ENCODE measurements at regions not wholly inside any gene's neighbourhood (a gene's known extent, or its start where the extent isn't known, plus 50 kb on each side); places are given as distances from the start of the nearest gene placed in this dataset.
"Not testable (repeated sequence)": the region's sequence is repeated elsewhere in the genome, so short reads cannot be mapped to it uniquely, and the experiment has no call there.

DNA sequence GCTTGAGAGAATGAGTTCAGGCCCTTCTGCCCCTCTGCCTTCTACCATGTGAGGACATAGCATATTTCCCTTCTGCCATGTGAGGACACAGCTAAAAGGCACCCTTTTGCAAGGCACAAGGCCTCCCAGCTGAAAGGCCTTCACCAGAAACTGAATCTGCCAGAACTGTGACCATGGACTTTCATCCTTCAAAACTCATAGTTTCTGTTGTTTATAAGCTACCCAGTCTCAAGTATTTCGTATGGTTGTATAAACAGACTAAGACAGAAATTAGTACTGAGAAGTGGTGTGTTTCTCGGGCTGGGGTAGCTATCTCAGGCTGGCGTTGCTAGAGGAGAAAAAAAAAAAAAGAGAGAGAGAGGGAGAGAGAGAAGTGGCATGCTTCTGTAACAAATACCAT is 368.6 kb downstream of the DMRTA1 start:
- Mint-ChIP-seq H3K27me3 (ENCODE audit: low read depth) (no peaks in the 10 kb centered on the region), H3K27ac (ENCODE audit: unreplicated experiment) (no peak overlapping the region), H3K4me3 (no peak overlapping the region), H3K36me3 (ENCODE audit: low read depth) (no peaks in the 10 kb centered on the region), H3K9me3 (no peaks in the 10 kb centered on the region), H3K4me1 (no peaks in the 10 kb centered on the region)
- TF ChIP-seq, protein P1, sequence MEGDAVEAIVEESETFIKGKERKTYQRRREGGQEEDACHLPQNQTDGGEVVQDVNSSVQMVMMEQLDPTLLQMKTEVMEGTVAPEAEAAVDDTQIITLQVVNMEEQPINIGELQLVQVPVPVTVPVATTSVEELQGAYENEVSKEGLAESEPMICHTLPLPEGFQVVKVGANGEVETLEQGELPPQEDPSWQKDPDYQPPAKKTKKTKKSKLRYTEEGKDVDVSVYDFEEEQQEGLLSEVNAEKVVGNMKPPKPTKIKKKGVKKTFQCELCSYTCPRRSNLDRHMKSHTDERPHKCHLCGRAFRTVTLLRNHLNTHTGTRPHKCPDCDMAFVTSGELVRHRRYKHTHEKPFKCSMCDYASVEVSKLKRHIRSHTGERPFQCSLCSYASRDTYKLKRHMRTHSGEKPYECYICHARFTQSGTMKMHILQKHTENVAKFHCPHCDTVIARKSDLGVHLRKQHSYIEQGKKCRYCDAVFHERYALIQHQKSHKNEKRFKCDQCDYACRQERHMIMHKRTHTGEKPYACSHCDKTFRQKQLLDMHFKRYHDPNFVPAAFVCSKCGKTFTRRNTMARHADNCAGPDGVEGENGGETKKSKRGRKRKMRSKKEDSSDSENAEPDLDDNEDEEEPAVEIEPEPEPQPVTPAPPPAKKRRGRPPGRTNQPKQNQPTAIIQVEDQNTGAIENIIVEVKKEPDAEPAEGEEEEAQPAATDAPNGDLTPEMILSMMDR (conservative IDR thresholded peaks at IDR 0.05): no peak
- no peak for DNase-seq (ENCODE audit: low read depth, low spot score)

DNA sequence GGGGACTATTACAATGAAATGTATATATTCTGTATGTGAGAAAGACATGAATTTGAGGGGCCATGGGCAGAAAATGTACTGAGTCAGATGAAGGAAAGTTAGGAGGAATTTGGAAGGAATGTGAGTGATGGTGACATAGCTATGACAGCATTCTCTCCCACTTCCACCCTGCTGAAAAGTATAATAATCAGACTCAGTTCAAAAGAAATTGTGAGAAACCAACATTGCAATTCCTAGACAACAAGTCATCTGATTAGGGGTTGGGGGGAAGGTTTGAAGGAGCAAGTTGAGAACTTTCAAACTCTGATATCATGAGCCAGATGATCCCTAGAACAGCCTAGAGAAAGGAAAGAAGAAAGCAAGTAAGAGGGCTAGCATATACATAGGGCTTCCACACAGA is 370.6 kb downstream of the DMRTA1 start:
- DNase-seq (ENCODE audit: low read depth, low spot score): no peak
- Mint-ChIP-seq H3K27ac (ENCODE audit: unreplicated experiment) (no peak overlapping the region), H3K9me3 (peaks cover 3% of the 10 kb centered on the region), H3K4me3 (no peak overlapping the region), H3K36me3 (ENCODE audit: low read depth) (no peaks in the 10 kb centered on the region), H3K27me3 (ENCODE audit: low read depth) (no peaks in the 10 kb centered on the region), H3K4me1 (no peaks in the 10 kb centered on the region)
- TF ChIP-seq, protein P1 (conservative IDR thresholded peaks at IDR 0.05): no peak

DNA sequence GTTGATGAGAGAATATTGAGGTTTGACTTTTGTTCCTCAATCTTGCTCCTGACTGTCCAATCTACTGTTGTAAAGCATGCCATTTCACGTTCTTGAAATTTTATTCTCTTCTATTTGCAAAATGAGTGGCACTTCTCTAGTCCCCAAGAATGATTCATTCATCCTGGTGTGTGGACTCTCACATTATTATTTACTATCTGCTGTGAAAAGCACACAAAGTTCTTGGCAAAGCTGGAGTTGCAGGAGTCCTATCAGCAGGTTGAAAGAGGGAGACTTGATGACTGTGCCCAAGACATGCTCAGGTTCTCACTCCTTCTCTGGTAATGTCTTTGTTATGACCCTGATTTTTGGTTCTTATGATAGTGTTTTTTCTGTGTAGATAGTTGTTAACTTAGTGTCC is 382.6 kb downstream of the DMRTA1 start:
- Mint-ChIP-seq H3K27ac (ENCODE audit: unreplicated experiment) (no peak overlapping the region), H3K4me1 (no peaks in the 10 kb centered on the region), H3K9me3 (peaks cover 8% of the 10 kb centered on the region), H3K4me3 (no peak overlapping the region), H3K36me3 (ENCODE audit: low read depth) (no peaks in the 10 kb centered on the region), H3K27me3 (ENCODE audit: low read depth) (no peaks in the 10 kb centered on the region)
- DNase-seq (ENCODE audit: low read depth, low spot score): no peak
- TF ChIP-seq, protein P1 (conservative IDR thresholded peaks at IDR 0.05): no peak

DNA sequence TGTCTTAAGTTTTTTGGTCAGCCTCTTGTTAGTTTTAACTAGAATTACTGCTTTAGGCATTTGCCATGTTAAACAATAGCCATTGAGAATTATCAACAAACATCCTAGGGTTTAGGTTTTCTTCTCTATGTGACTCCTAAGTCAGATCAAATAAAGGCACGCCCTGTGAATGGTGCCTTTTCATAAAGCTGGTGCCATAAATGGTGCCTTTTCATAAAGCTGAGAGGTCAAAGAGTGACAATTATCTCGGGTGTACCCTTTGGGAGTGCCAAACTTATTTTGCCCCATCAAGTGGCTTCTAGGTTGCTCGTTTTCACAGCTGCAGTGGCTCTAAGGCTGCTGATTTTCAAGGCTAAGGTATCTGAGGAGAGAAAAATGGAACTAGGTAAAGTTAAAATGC is 391.6 kb downstream of the DMRTA1 start:
- Mint-ChIP-seq H3K27me3 (ENCODE audit: low read depth) (no peaks in the 10 kb centered on the region), H3K4me3 (no peak overlapping the region), H3K36me3 (ENCODE audit: low read depth) (no peaks in the 10 kb centered on the region), H3K9me3 (no peaks in the 10 kb centered on the region), H3K27ac (ENCODE audit: unreplicated experiment) (no peak overlapping the region), H3K4me1 (peaks cover 6% of the 10 kb centered on the region)
- no peak for DNase-seq (ENCODE audit: low read depth, low spot score)
- TF ChIP-seq, protein P1 (conservative IDR thresholded peaks at IDR 0.05): no peak

DNA sequence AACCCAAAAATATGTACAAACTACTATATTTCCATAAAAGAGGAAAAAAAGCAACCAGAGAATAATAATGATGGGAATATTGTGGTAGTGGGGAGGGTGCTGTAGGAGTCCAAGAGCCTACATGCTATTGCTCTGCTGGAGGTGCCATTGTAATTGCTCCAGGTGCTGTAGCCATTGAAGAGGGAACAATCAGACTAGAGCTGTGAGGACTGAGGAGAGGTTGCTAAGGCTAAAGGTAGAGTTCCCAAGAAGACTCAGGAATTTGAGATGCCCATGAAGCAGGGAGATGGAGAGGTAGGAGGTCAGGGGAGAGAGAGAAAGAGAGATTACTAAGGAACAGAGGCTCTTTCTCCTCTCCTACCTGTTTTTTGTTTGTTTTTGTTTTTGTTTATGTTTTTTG is 394.0 kb downstream of the DMRTA1 start:
- H3K36me3 Mint-ChIP-seq (ENCODE audit: low read depth): peaks cover 5% of the 10 kb centered on the region
- no peak overlapping the region for H3K27ac Mint-ChIP-seq (ENCODE audit: unreplicated experiment)
- no peak for DNase-seq (ENCODE audit: low read depth, low spot score)
- TF ChIP-seq, protein P1 (conservative IDR thresholded peaks at IDR 0.05): no peak
- H3K9me3 Mint-ChIP-seq: peaks cover 2% of the 10 kb centered on the region
- H3K4me1 Mint-ChIP-seq: peaks cover 6% of the 10 kb centered on the region
- H3K27me3 Mint-ChIP-seq (ENCODE audit: low read depth): no peaks in the 10 kb centered on the region
- no peak overlapping the region for H3K4me3 Mint-ChIP-seq

DNA sequence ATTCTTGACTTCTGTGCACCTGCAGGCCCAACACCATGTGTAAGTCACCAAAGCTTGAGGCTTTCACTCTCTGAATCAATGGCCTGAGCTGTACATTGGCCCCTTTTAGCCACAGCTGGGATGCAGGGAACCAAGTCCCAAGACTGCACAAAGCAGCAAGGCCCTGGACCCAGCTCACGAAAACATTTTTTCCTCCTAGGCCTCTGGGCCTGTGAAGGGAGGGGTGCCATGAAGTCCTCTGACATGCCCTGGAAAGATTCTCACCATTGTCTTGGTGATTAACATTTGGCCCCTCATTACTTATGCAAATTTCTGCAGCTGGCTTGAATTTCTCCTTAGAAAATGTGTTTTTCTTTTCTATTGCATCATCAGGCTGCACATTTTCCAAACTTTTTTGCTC is 398.6 kb downstream of the DMRTA1 start:
- not testable (repeated sequence) for H3K27me3 Mint-ChIP-seq (ENCODE audit: low read depth); H3K27ac Mint-ChIP-seq (ENCODE audit: unreplicated experiment); H3K4me3 Mint-ChIP-seq; DNase-seq (ENCODE audit: low read depth, low spot score); H3K4me1 Mint-ChIP-seq
- peaks cover 19% of the 10 kb centered on the region for H3K9me3 Mint-ChIP-seq
- peaks cover 13% of the 10 kb centered on the region for H3K36me3 Mint-ChIP-seq (ENCODE audit: low read depth)
